Renal pelvis (tissue), 1 donor: ENCODE measurements at regions not wholly inside any gene's neighbourhood (a gene's known extent, or its start where the extent isn't known, plus 50 kb on each side); places are given as distances from the start of the nearest gene placed in this dataset.

Experiments used
- DNase-seq: peaks from one replicate; pipeline ENCODE4 v3.0.0-alpha.2; 2013

DNA sequence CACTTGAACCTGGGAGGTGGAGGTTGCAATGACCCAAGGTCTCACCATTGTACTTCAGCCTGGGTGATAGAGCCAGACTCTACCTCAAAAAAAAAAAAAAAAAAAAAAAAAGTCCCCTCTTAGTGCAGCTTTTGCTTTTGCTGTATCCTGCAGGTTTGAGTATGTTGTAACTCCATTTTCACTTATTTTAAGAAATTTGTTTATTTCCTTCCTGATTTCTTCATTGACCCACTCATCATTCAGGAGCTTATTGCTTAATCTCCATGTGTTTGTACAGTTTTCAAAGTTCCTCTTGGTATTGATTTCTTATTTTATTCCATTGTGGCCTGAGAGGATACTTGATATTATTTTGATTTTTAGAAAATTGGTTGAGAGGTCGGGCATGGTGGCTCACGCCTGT is 50.9 kb upstream of the AK4 start:
- DNase-seq: no peak
